SU-DHL-6 (cell line): ENCODE measurements at regions not wholly inside any gene's neighbourhood (a gene's known extent, or its start where the extent isn't known, plus 50 kb on each side); places are given as distances from the start of the nearest gene placed in this dataset.

Experiments used
- H2AFZ ChIP-seq: fragments of 200-600 bp; sonication (generic); 2 replicates; pipeline ENCODE4 v1.6.1; 2014; ENCODE audit warnings: low read depth, mild to moderate bottlenecking, moderate library complexity, mixed read lengths, antibody characterized with exemption, low read length; ENCODE audit not compliant: severe bottlenecking
- H3F3A ChIP-seq: fragments of 200-600 bp; shearing (Covaris generic); 2 replicates; pipeline ENCODE4 v1.6.0; 2016; ENCODE audit warnings: antibody characterized with exemption, mild to moderate bottlenecking; ENCODE audit not compliant: insufficient read depth
- H3K27ac ChIP-seq: fragments of 200-600 bp; sonication (generic); 2 replicates; pipeline ENCODE4 v1.5.1; 2016; ENCODE audit warnings: low read depth, mild to moderate bottlenecking, low read length, moderate library complexity, mixed read lengths
- H3K27me3 ChIP-seq: fragments of 200-600 bp; sonication (generic), shearing (Covaris generic); 2 replicates; pipeline ENCODE4 v1.6.0; 2014; ENCODE audit warnings: mild to moderate bottlenecking, low read length
- H3K36me3 ChIP-seq: fragments of 200-600 bp; sonication (generic); 2 replicates; pipeline ENCODE4 v1.6.1; 2014; ENCODE audit warnings: mild to moderate bottlenecking, low read length, mixed read lengths
- H3K4me2 ChIP-seq: fragments of 300-600, 200-600 bp; shearing (Covaris generic), sonication (generic); 2 replicates; pipeline ENCODE4 v1.6.0; 2014; ENCODE audit warnings: low read length, low read depth, mild to moderate bottlenecking; ENCODE audit not compliant: poor library complexity, severe bottlenecking
- H3K4me3 ChIP-seq: fragments of 200-600 bp; sonication (generic); 2 replicates; pipeline ENCODE4 v1.5.1; 2014; ENCODE audit warnings: antibody characterized with exemption, low read length, mild to moderate bottlenecking, mixed read lengths; ENCODE audit not compliant: insufficient read depth, poor library complexity, severe bottlenecking
- H3K79me2 ChIP-seq: fragments of 200-600 bp; sonication (generic); 2 replicates; pipeline ENCODE4 v1.6.1; 2014; ENCODE audit warnings: mild to moderate bottlenecking, low read length, moderate library complexity; ENCODE audit not compliant: insufficient read depth
- H3K9ac ChIP-seq: fragments of 200-600 bp; sonication (generic); 2 replicates; pipeline ENCODE4 v1.7.0; 2014; ENCODE audit warnings: mild to moderate bottlenecking, low read length
- H3K9me2 ChIP-seq: fragments of 200-600 bp; sonication (generic); replicated peaks from 2 replicates; pipeline ENCODE4 v1.6.1; 2014; ENCODE audit warnings: low read length; ENCODE audit not compliant: insufficient read depth
- H3K9me3 ChIP-seq: fragments of 200-600 bp; sonication (generic); 2 replicates; pipeline ENCODE4 v1.6.1; 2014; ENCODE audit warnings: low read length, mixed read lengths; ENCODE audit not compliant: insufficient read depth
- H4K20me1 ChIP-seq: fragments of 200-600 bp; sonication (generic); 2 replicates; pipeline ENCODE4 v1.6.1; 2014; ENCODE audit warnings: low read depth, mild to moderate bottlenecking, antibody characterized with exemption, low read length, moderate library complexity, mixed read lengths
- EZH2phosphoT487 ChIP-seq: fragments of 200-600 bp; sonication (generic), shearing (Covaris generic); conservative IDR thresholded peaks from 2 replicates; pipeline ENCODE4 v1.6.1; 2018; ENCODE audit warnings: mild to moderate bottlenecking, antibody characterized with exemption, low read length, moderate library complexity, mixed read lengths
- TF ChIP-seq, protein P1 (sequence below): fragments of 200-600 bp; sonication (generic); IDR thresholded peaks from one replicate; pipeline ENCODE4 v1.5.1; 2017; ENCODE audit warnings: antibody characterized with exemption, mild to moderate bottlenecking, low read length, moderate library complexity; ENCODE audit not compliant: insufficient read depth, poor library complexity, severe bottlenecking

DNA sequence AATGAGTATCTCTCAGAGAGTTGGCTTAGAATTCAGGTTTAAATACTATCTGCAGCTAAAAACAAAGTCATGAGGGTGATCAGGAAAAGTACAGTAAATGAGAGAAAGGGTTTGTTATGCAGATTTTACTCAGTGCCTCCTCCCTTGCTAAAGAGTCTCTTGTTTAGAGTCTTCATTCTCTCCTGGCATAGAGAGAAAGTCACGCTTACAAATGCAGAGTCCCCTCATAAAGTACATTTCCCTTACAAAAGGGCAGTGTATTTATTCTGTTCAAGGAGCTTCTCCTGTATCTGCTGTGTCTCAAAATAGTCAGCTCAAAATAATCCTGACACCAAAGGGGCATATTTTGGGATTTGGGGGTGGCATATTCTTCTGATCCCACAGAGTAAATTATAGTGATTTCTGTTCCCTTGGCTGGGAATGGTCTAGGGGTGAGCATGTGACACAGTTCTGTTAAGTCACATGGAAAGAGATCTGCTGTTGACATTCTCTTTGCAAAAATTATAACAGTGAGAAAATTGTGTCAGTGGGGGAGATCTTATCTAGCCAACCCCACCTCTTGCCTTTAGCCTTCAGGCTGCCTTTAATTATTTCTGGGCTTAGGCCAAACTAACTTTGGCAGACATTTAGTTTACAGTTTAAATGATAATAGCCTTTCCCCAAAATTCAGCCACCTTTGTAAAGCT lies 102.9 kb downstream of the MTNR1B start:
- no peak overlapping the region for H3K4me3 ChIP-seq
- no peaks in the 10 kb centered on the region for H3K9me3 ChIP-seq
- no peaks in the 10 kb centered on the region for H3K27me3 ChIP-seq
- no peaks in the 10 kb centered on the region for H4K20me1 ChIP-seq
- H3K36me3 ChIP-seq = no peaks in the 10 kb centered on the region
- no peak overlapping the region for H3K4me2 ChIP-seq
- H3K9ac ChIP-seq = no peak overlapping the region
- no peak for TF ChIP-seq EZH2phosphoT487
- TF ChIP-seq, protein P1, sequence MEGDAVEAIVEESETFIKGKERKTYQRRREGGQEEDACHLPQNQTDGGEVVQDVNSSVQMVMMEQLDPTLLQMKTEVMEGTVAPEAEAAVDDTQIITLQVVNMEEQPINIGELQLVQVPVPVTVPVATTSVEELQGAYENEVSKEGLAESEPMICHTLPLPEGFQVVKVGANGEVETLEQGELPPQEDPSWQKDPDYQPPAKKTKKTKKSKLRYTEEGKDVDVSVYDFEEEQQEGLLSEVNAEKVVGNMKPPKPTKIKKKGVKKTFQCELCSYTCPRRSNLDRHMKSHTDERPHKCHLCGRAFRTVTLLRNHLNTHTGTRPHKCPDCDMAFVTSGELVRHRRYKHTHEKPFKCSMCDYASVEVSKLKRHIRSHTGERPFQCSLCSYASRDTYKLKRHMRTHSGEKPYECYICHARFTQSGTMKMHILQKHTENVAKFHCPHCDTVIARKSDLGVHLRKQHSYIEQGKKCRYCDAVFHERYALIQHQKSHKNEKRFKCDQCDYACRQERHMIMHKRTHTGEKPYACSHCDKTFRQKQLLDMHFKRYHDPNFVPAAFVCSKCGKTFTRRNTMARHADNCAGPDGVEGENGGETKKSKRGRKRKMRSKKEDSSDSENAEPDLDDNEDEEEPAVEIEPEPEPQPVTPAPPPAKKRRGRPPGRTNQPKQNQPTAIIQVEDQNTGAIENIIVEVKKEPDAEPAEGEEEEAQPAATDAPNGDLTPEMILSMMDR = no peak
- H3K79me2 ChIP-seq = no peaks in the 10 kb centered on the region
- no peak overlapping the region for H3K27ac ChIP-seq
- H3K9me2 ChIP-seq = no peaks in the 10 kb centered on the region
- no peak overlapping the region for H2AFZ ChIP-seq
- H3F3A ChIP-seq = no peaks in the 10 kb centered on the region

- Histone ChIP-seq H3K27me3 (no peaks in the 10 kb centered on the region), H3K9me3 (no peaks in the 10 kb centered on the region), H4K20me1 (no peaks in the 10 kb centered on the region), H3F3A (no peaks in the 10 kb centered on the region), H3K79me2 (no peaks in the 10 kb centered on the region), H3K4me2 (no peak overlapping the region), H3K4me3 (no peak overlapping the region), H3K9ac (no peak overlapping the region), H3K9me2 (no peaks in the 10 kb centered on the region), H3K36me3 (no peaks in the 10 kb centered on the region), H3K27ac (no peak overlapping the region), H2AFZ (no peak overlapping the region)
- TF ChIP-seq EZH2phosphoT487 = no peak
- TF ChIP-seq, protein P1 = no peak
Measured at GRCh38 chr11:93073026-93073425, 103.6 kb downstream of the MTNR1B start.

DNA sequence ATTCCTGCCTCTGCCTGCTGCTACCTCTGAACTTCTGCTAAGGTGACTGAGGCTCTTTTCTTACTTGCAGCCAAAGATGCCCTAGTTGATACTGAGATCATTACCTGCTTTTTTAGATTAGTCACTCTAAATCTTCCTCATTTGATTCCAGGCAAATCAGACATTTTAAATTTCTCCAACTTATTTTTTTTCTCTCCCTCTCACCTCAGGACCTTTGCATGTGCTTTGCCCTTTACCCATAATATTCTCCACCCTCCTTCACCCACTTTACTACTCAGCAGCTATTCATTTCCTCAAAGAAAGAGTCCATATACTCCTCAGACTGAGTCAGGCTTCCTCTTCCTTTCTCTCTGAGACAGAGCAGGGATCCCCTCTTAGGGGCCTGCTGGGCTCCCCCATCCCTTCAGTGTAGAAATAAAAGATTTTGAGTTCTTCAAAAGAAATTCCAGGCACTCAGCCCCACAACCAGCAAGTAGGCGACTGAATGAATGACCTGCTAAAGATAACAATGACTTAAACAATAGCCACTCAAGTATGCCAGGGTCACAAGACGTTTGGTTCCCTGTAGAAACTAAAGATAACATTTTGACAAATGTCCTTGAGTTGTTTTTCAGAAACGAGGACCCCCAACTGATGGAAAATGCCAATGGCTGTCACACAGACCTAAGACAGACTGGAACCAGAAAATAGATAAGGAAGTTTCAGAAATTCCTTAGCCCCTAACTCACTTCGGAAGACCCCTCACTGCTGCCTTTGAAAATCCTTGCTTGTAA lies 104.2 kb downstream of the MTNR1B start:
- H3K9ac ChIP-seq = no peak overlapping the region
- no peaks in the 10 kb centered on the region for H3K27me3 ChIP-seq
- H3F3A ChIP-seq = no peaks in the 10 kb centered on the region
- no peaks in the 10 kb centered on the region for H4K20me1 ChIP-seq
- no peak overlapping the region for H2AFZ ChIP-seq
- no peak overlapping the region for H3K27ac ChIP-seq
- no peaks in the 10 kb centered on the region for H3K9me3 ChIP-seq
- H3K4me3 ChIP-seq = no peak overlapping the region
- H3K79me2 ChIP-seq = no peaks in the 10 kb centered on the region
- no peaks in the 10 kb centered on the region for H3K9me2 ChIP-seq
- H3K36me3 ChIP-seq = no peaks in the 10 kb centered on the region
- no peak overlapping the region for H3K4me2 ChIP-seq
- TF ChIP-seq, protein P1 = no peak
- no peak for TF ChIP-seq EZH2phosphoT487
